ENCODE measurements at regions not wholly inside any gene's neighbourhood (a gene's known extent, or its start where the extent isn't known, plus 50 kb on each side); places are given as distances from the start of the nearest gene placed in this dataset.

- ChIA-PET CTCF (interaction anchor here (0.6 to 1.0 kb wide), 4 partner anchors 10 to 14 kb away, joined by 3 read pairs; no protein-coding TSS in a partner anchor), POLR2A (no interaction called here)
- no peak for TF ChIP-seq MYC (IDR thresholded peaks at IDR 0.05; ENCODE audit: low read depth, low read length)
- TF ChIP-seq POLR2A (IDR thresholded peaks at IDR 0.05; ENCODE audit: low read depth, low read length) = no peak
- no peak for TF ChIP-seq EZH2 (IDR thresholded peaks at IDR 0.05; ENCODE audit: borderline replicate concordance, low read depth, low read length, severe bottlenecking)
- Histone ChIP-seq H3K36me3 (ENCODE audit: control insufficient read depth in 2 of 2, extremely low read depth in 1 of 2, insufficient read depth in 2 of 2, low read length in 2 of 2) (no peaks in the 10 kb centered on the region), H2AFZ (ENCODE audit: low read depth, low read length) (no peak overlapping the region), H3K4me3 (replicated peaks in 1 of 3; ENCODE audit: insufficient read depth in 1 of 3, low read depth in 1 of 3, low read length in 3 of 3) (no peak overlapping the region), H3K9ac (replicated peaks; ENCODE audit: extremely low read depth, insufficient read depth, low read length) (no peak overlapping the region), H3K9me3 (replicated peaks; ENCODE audit: control insufficient read depth, insufficient read depth, low read length) (no peaks in the 10 kb centered on the region), H3K9me1 (replicated peaks; ENCODE audit: control insufficient read depth, extremely low read depth, insufficient read depth, low read length) (no peaks in the 10 kb centered on the region), H3K4me1 (ENCODE audit: control insufficient read depth, extremely low read depth, insufficient read depth, low read length) (no peaks in the 10 kb centered on the region), H3K27me3 (ENCODE audit: control insufficient read depth in 2 of 2, insufficient read depth in 2 of 2, low read length in 2 of 2) (no peaks in the 10 kb centered on the region), H3K4me2 (ENCODE audit: insufficient read depth, low read length) (no peak overlapping the region), H3K79me2 (ENCODE audit: control insufficient read depth, insufficient read depth, low read length) (no peaks in the 10 kb centered on the region), H4K20me1 (replicated peaks; ENCODE audit: control insufficient read depth, extremely low read depth, insufficient read depth, low read length) (no peaks in the 10 kb centered on the region), H3K27ac (ENCODE audit: insufficient read depth, low read depth, low read length) (no peak overlapping the region)
- no peak for FAIRE-seq
- intact Hi-C loops (cut with micrococcal nuclease) = no loop called here
- BruUV-seq (replicated peaks) = no TSS peak
- dilution Hi-C loops (cut with MboI; ENCODE audit: extremely low pct_ligation_motif_present, low sequenced_read_pairs) = no loop called here
- no peak for DNase-seq (ENCODE audit: low read depth, low spot score)
Observed at GRCh38 chr21:28089599-28090441, 902.9 kb downstream of the LTN1 start.

GRCh38 chr21:28086861-28087581 lies 905.7 kb downstream of the LTN1 start:
- Histone ChIP-seq H3K9me3 (replicated peaks; ENCODE audit: control insufficient read depth, insufficient read depth, low read length) (no peaks in the 10 kb centered on the region), H3K4me1 (ENCODE audit: control insufficient read depth, extremely low read depth, insufficient read depth, low read length) (no peaks in the 10 kb centered on the region), H4K20me1 (replicated peaks; ENCODE audit: control insufficient read depth, extremely low read depth, insufficient read depth, low read length) (no peaks in the 10 kb centered on the region), H3K4me2 (ENCODE audit: insufficient read depth, low read length) (no peak overlapping the region), H2AFZ (ENCODE audit: low read depth, low read length) (no peak overlapping the region), H3K27me3 (ENCODE audit: control insufficient read depth in 2 of 2, insufficient read depth in 2 of 2, low read length in 2 of 2) (no peaks in the 10 kb centered on the region), H3K9ac (replicated peaks; ENCODE audit: extremely low read depth, insufficient read depth, low read length) (no peak overlapping the region), H3K36me3 (ENCODE audit: control insufficient read depth in 2 of 2, extremely low read depth in 1 of 2, insufficient read depth in 2 of 2, low read length in 2 of 2) (no peaks in the 10 kb centered on the region), H3K9me1 (replicated peaks; ENCODE audit: control insufficient read depth, extremely low read depth, insufficient read depth, low read length) (no peaks in the 10 kb centered on the region), H3K4me3 (replicated peaks in 1 of 3; ENCODE audit: insufficient read depth in 1 of 3, low read depth in 1 of 3, low read length in 3 of 3) (no peak overlapping the region), H3K79me2 (ENCODE audit: control insufficient read depth, insufficient read depth, low read length) (no peaks in the 10 kb centered on the region), H3K27ac (ENCODE audit: insufficient read depth, low read depth, low read length) (no peak overlapping the region)
- ChIA-PET POLR2A (no interaction called here), CTCF (no interaction called here)
- BruUV-seq (replicated peaks) = no TSS peak
- DNase-seq (ENCODE audit: low read depth, low spot score) (no peak), FAIRE-seq (no peak)
- dilution Hi-C loops (cut with MboI; ENCODE audit: extremely low pct_ligation_motif_present, low sequenced_read_pairs) (no loop called here), intact Hi-C loops (cut with micrococcal nuclease) (no loop called here)
- no peak for TF ChIP-seq POLR2A (IDR thresholded peaks at IDR 0.05; ENCODE audit: low read depth, low read length)
- no peak for TF ChIP-seq CTCF (IDR thresholded peaks at IDR 0.05; ENCODE audit: extremely low read depth in 1 of 2, insufficient read depth in 1 of 2, low read depth in 1 of 2, low read length in 2 of 2)
- no peak for TF ChIP-seq JUN (IDR thresholded peaks at IDR 0.05; ENCODE audit: borderline replicate concordance, insufficient read depth, insufficient read length, low read depth)
- TF ChIP-seq MAX (IDR thresholded peaks at IDR 0.05; ENCODE audit: insufficient read depth, insufficient read length) = no peak
- no peak for TF ChIP-seq FOS (IDR thresholded peaks at IDR 0.05; ENCODE audit: borderline replicate concordance, insufficient read depth, low read length)
- no peak for TF ChIP-seq EZH2 (IDR thresholded peaks at IDR 0.05; ENCODE audit: borderline replicate concordance, low read depth, low read length, severe bottlenecking)
- TF ChIP-seq GATA2 (IDR thresholded peaks at IDR 0.05; ENCODE audit: insufficient read depth, insufficient read length, low read depth, low read length) = no peak
- no peak for TF ChIP-seq MYC (IDR thresholded peaks at IDR 0.05; ENCODE audit: low read depth, low read length)
- no peak for TF ChIP-seq POLR2AphosphoS5 (IDR thresholded peaks at IDR 0.05; ENCODE audit: insufficient read depth, low read depth, low read length)
